ENCODE measurements at regions not wholly inside any gene's neighbourhood (a gene's known extent, or its start where the extent isn't known, plus 50 kb on each side); places are given as distances from the start of the nearest gene placed in this dataset.
A peak's percentile ranks its signal among the peaks of the same experiment; 100 is the strongest.

- no peak for TF ChIP-seq REST (IDR thresholded peaks at IDR 0.05; ENCODE audit: unreplicated experiment)
Observed at GRCh38 chr6:74757813-74758212, 448.0 kb downstream of the COL12A1 start (continued).

- Mint-ChIP-seq H3K36me3 (ENCODE audit: low read depth) (no peaks in the 10 kb centered on the region), H3K27me3 (ENCODE audit: insufficient read depth, low read depth, poor library complexity) (no peaks in the 10 kb centered on the region), H3K4me1 (no peaks in the 10 kb centered on the region), H3K27ac (no peak overlapping the region), H3K4me3 (no peak overlapping the region), H3K9me3 (no peaks in the 10 kb centered on the region)
- Histone ChIP-seq H3F3A (replicated peaks; ENCODE audit: low read depth) (no peaks in the 10 kb centered on the region), H3K9me2 (ENCODE audit: insufficient read depth) (no peaks in the 10 kb centered on the region), H3K36me3 (ENCODE audit: insufficient read depth) (no peaks in the 10 kb centered on the region), H3K27ac (ENCODE audit: low read depth) (no peak overlapping the region), H3K4me1 (ENCODE audit: insufficient read depth) (no peaks in the 10 kb centered on the region), H3K4me3 (no peak overlapping the region), H3K4me2 (no peak overlapping the region), H2AFZ (no peak overlapping the region), H4K20me1 (replicated peaks; ENCODE audit: insufficient read depth) (no peaks in the 10 kb centered on the region), H3K27me3 (ENCODE audit: insufficient read depth) (no peaks in the 10 kb centered on the region), H3K79me2 (replicated peaks; ENCODE audit: insufficient read depth) (no peaks in the 10 kb centered on the region)
- no peak for ATAC-seq
- DNase-seq (ENCODE audit: low spot score) = no peak
- TF ChIP-seq ZNF331 (CRISPR knock-in tag; IDR thresholded peaks at IDR 0.05; ENCODE audit: low read depth) (no peak), JUNB (IDR thresholded peaks at IDR 0.05; ENCODE audit: unreplicated experiment) (no peak), CREB1 (CRISPR knock-in tag; IDR thresholded peaks at IDR 0.05; ENCODE audit: low read depth) (no peak), ZNF114 (CRISPR knock-in tag; IDR thresholded peaks at IDR 0.05) (no peak), EZH2phosphoT487 (IDR thresholded peaks at IDR 0.05; ENCODE audit: unreplicated experiment) (no peak), CTCF (conservative IDR thresholded peaks at IDR 0.05; ENCODE audit: low read depth in 2 of 2) (no peak)
Observed at GRCh38 chr6:74756923-74757322, 448.9 kb downstream of the COL12A1 start.

- Mint-ChIP-seq H3K27me3 (ENCODE audit: insufficient read depth, low read depth, poor library complexity) (no peaks in the 10 kb centered on the region), H3K36me3 (ENCODE audit: low read depth) (no peaks in the 10 kb centered on the region), H3K9me3 (no peaks in the 10 kb centered on the region), H3K4me1 (no peaks in the 10 kb centered on the region), H3K27ac (no peak overlapping the region), H3K4me3 (no peak overlapping the region)
- H3K4me3 ChIP-seq = no peak overlapping the region
- H3K4me2 ChIP-seq = no peak overlapping the region
- H3K9me2 ChIP-seq (ENCODE audit: insufficient read depth) = no peaks in the 10 kb centered on the region
- H3K27me3 ChIP-seq (ENCODE audit: insufficient read depth) = no peaks in the 10 kb centered on the region
- H3K36me3 ChIP-seq (ENCODE audit: insufficient read depth) = no peaks in the 10 kb centered on the region
- DNase-seq (ENCODE audit: low spot score) = no peak
- peak overlapping the region; percentile 45; the same call in 1 of the 2 replicates for H2AFZ ChIP-seq
- no peaks in the 10 kb centered on the region for H3K79me2 ChIP-seq (replicated peaks; ENCODE audit: insufficient read depth)
- H3K27ac ChIP-seq (ENCODE audit: low read depth) = no peak overlapping the region
- H3K4me1 ChIP-seq (ENCODE audit: insufficient read depth) = no peaks in the 10 kb centered on the region
- no peaks in the 10 kb centered on the region for H3F3A ChIP-seq (replicated peaks; ENCODE audit: low read depth)
- H4K20me1 ChIP-seq (replicated peaks; ENCODE audit: insufficient read depth) = no peaks in the 10 kb centered on the region
- ATAC-seq = no peak
- no peak for TF ChIP-seq ZNF462 (CRISPR knock-in tag; IDR thresholded peaks at IDR 0.05)
Observed at GRCh38 chr6:74755778-74756177, 450.1 kb downstream of the COL12A1 start.

All from GM23338 (cell line).